ENCODE measurements at regions not wholly inside any gene's neighbourhood (a gene's known extent, or its start where the extent isn't known, plus 50 kb on each side); places are given as distances from the start of the nearest gene placed in this dataset.

DNA sequence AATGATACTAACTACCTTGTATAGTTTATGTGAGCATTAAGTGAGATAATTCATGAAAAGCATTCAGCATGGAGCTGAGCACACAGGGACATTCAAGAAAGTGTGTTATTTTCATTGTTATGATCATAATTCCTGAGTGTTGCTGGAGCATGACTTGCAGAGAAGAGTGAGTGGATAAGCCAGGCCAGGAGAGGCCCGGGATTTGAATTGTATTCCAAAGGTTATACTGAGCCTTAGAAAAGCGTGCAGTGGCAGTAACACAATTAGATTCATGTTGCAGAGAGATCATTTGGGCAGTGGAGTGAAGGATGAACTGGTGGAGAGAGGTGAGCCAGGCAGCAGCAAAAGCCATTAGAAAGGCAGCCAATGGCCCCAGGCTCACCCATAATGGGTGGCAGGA is 142.9 kb upstream of the SH3BP4 start:
- Histone ChIP-seq H3K4me1 (ENCODE audit: control insufficient read depth, insufficient read depth, low read length) (no peaks in the 10 kb centered on the region), H3K4me3 (ENCODE audit: low read depth, low read length) (no peak overlapping the region), H3K9me3 (ENCODE audit: control insufficient read depth, insufficient read depth, low read depth, low read length) (no peaks in the 10 kb centered on the region), H3K36me3 (ENCODE audit: control insufficient read depth in 2 of 2, insufficient read depth in 1 of 2, low read length in 2 of 2) (no peaks in the 10 kb centered on the region), H3K27ac (ENCODE audit: extremely low read depth, low read depth, low read length) (no peak overlapping the region)
- POLR2A ChIA-PET, result no interaction called here
- CTCF ChIA-PET, result no interaction called here
- TF ChIP-seq ZNF302 (tag by site-specific recombination; IDR thresholded peaks at IDR 0.05; ENCODE audit: low read depth) (no peak), ZNF324 (tag by site-specific recombination; IDR thresholded peaks at IDR 0.05) (no peak), ZNF266 (tag by site-specific recombination; IDR thresholded peaks at IDR 0.05; ENCODE audit: low read depth) (no peak), ZNF549 (tag by site-specific recombination; IDR thresholded peaks at IDR 0.05) (no peak), OSR2 (tag by site-specific recombination; IDR thresholded peaks at IDR 0.05) (no peak), HOXD13 (CRISPR knock-in tag; IDR thresholded peaks at IDR 0.05; ENCODE audit: borderline replicate concordance) (no peak), ZNF426 (tag by site-specific recombination; IDR thresholded peaks at IDR 0.05) (no peak), ZNF785 (tag by site-specific recombination; IDR thresholded peaks at IDR 0.05) (no peak)
- TF ChIP-seq, protein P1, sequence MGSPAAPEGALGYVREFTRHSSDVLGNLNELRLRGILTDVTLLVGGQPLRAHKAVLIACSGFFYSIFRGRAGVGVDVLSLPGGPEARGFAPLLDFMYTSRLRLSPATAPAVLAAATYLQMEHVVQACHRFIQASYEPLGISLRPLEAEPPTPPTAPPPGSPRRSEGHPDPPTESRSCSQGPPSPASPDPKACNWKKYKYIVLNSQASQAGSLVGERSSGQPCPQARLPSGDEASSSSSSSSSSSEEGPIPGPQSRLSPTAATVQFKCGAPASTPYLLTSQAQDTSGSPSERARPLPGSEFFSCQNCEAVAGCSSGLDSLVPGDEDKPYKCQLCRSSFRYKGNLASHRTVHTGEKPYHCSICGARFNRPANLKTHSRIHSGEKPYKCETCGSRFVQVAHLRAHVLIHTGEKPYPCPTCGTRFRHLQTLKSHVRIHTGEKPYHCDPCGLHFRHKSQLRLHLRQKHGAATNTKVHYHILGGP (tag by site-specific recombination; IDR thresholded peaks at IDR 0.05), result no peak
- TF ChIP-seq, protein P2, sequence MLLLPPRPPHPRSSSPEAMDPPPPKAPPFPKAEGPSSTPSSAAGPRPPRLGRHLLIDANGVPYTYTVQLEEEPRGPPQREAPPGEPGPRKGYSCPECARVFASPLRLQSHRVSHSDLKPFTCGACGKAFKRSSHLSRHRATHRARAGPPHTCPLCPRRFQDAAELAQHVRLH (tag by site-specific recombination; IDR thresholded peaks at IDR 0.05), result no peak
- TF ChIP-seq, protein P3, sequence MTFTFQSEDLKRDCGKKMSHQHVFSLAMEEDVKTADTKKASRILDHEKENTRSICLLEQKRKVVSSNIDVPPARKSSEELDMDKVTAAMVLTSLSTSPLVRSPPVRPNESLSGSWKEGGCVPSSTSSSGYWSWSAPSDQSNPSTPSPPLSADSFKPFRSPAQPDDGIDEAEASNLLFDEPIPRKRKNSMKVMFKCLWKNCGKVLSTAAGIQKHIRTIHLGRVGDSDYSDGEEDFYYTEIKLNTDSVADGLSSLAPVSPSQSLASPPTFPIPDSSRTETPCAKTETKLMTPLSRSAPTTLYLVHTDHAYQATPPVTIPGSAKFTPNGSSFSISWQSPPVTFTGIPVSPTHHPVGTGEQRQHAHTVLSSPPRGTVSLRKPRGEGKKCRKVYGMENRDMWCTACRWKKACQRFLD (tag by site-specific recombination; IDR thresholded peaks at IDR 0.05), result no peak
- TF ChIP-seq, protein P4, sequence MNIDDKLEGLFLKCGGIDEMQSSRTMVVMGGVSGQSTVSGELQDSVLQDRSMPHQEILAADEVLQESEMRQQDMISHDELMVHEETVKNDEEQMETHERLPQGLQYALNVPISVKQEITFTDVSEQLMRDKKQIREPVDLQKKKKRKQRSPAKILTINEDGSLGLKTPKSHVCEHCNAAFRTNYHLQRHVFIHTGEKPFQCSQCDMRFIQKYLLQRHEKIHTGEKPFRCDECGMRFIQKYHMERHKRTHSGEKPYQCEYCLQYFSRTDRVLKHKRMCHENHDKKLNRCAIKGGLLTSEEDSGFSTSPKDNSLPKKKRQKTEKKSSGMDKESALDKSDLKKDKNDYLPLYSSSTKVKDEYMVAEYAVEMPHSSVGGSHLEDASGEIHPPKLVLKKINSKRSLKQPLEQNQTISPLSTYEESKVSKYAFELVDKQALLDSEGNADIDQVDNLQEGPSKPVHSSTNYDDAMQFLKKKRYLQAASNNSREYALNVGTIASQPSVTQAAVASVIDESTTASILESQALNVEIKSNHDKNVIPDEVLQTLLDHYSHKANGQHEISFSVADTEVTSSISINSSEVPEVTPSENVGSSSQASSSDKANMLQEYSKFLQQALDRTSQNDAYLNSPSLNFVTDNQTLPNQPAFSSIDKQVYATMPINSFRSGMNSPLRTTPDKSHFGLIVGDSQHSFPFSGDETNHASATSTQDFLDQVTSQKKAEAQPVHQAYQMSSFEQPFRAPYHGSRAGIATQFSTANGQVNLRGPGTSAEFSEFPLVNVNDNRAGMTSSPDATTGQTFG (tag by site-specific recombination; IDR thresholded peaks at IDR 0.05; ENCODE audit: borderline replicate concordance), result no peak

DNA sequence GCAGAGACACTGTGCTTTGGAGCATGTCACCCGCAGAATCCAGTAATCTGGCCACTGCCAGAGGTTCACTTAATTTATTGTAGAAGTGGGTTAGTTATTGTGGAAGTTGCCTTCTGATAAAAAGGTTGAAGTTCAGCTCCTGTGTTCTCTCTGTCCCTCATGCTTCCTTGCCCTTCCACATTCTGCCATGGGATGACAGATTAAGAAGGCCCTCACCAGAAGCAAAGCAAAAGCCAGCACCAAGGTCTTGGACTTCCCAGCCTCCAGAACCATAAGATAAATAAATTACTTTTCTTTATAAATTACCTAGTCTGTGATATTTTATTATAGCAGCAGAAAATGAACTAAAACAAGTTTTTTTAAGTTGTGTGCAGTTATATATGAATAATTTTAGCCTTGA is 145.0 kb upstream of the SH3BP4 start:
- no peak for TF ChIP-seq ZNF529 (tag by site-specific recombination; IDR thresholded peaks at IDR 0.05; ENCODE audit: insufficient replicate concordance)
- TF ChIP-seq, protein P5, sequence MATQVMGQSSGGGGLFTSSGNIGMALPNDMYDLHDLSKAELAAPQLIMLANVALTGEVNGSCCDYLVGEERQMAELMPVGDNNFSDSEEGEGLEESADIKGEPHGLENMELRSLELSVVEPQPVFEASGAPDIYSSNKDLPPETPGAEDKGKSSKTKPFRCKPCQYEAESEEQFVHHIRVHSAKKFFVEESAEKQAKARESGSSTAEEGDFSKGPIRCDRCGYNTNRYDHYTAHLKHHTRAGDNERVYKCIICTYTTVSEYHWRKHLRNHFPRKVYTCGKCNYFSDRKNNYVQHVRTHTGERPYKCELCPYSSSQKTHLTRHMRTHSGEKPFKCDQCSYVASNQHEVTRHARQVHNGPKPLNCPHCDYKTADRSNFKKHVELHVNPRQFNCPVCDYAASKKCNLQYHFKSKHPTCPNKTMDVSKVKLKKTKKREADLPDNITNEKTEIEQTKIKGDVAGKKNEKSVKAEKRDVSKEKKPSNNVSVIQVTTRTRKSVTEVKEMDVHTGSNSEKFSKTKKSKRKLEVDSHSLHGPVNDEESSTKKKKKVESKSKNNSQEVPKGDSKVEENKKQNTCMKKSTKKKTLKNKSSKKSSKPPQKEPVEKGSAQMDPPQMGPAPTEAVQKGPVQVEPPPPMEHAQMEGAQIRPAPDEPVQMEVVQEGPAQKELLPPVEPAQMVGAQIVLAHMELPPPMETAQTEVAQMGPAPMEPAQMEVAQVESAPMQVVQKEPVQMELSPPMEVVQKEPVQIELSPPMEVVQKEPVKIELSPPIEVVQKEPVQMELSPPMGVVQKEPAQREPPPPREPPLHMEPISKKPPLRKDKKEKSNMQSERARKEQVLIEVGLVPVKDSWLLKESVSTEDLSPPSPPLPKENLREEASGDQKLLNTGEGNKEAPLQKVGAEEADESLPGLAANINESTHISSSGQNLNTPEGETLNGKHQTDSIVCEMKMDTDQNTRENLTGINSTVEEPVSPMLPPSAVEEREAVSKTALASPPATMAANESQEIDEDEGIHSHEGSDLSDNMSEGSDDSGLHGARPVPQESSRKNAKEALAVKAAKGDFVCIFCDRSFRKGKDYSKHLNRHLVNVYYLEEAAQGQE (tag by site-specific recombination; IDR thresholded peaks at IDR 0.05), result no peak
- TF ChIP-seq ZNF776 (tag by site-specific recombination; IDR thresholded peaks at IDR 0.05; ENCODE audit: borderline replicate concordance), result no peak
- no peak for TF ChIP-seq ZNF514 (tag by site-specific recombination; IDR thresholded peaks at IDR 0.05)
- TF ChIP-seq YY2 (tag by site-specific recombination; IDR thresholded peaks at IDR 0.05), result no peak
- TF ChIP-seq ZFP37 (tag by site-specific recombination; IDR thresholded peaks at IDR 0.05), result no peak
- no peak for TF ChIP-seq KLF1 (tag by site-specific recombination; IDR thresholded peaks at IDR 0.05)
- no peak for TF ChIP-seq ZFHX2 (tag by site-specific recombination; conservative IDR thresholded peaks at IDR 0.05)
- TF ChIP-seq ZBTB48 (tag by site-specific recombination; IDR thresholded peaks at IDR 0.05), result no peak
- no peak for TF ChIP-seq SP2 (tag by site-specific recombination; IDR thresholded peaks at IDR 0.05)
- TF ChIP-seq ZNF394 (tag by site-specific recombination; IDR thresholded peaks at IDR 0.05; ENCODE audit: borderline replicate concordance), result no peak
- no peak for TF ChIP-seq PRDM1 (tag by site-specific recombination; IDR thresholded peaks at IDR 0.05)
- ChIA-PET POLR2A (no interaction called here), CTCF (interaction anchor here (0.6 kb wide), 1 partner anchor 323 kb away, joined by 3 read pairs; no protein-coding TSS in a partner anchor)

More for the DNA sequence above, 145.0 kb upstream of the SH3BP4 start:
- H3K36me3 ChIP-seq (ENCODE audit: control insufficient read depth in 2 of 2, insufficient read depth in 1 of 2, low read length in 2 of 2), result no peaks in the 10 kb centered on the region
- H3K4me1 ChIP-seq (ENCODE audit: control insufficient read depth, insufficient read depth, low read length), result no peaks in the 10 kb centered on the region
- H3K27ac ChIP-seq (ENCODE audit: extremely low read depth, low read depth, low read length), result no peak overlapping the region
- no peak overlapping the region for H3K4me3 ChIP-seq (ENCODE audit: low read depth, low read length)
- no peaks in the 10 kb centered on the region for H3K9me3 ChIP-seq (ENCODE audit: control insufficient read depth, insufficient read depth, low read depth, low read length)

Measured in HEK293 (cell line).